Cerebellar nuclear complex (tissue), 1 donor: ENCODE measurements at regions not wholly inside any gene's neighbourhood (a gene's known extent, or its start where the extent isn't known, plus 50 kb on each side); places are given as distances from the start of the nearest gene placed in this dataset.
"Not testable (repeated sequence)": the region's sequence is repeated elsewhere in the genome, so short reads cannot be mapped to it uniquely, and the experiment has no call there.

Source experiments
- DNase-seq, 2 experiments: peaks; one replicate each; lab custom pipeline; 2025; lab: John Stamatoyannopoulos, UW

- peak in 1 of 2 experiments; percentile 19 for DNase-seq
Observed at GRCh38 chr2:220687231-220687843, 884.8 kb downstream of the EPHA4 start.

- no peak for DNase-seq
Observed at GRCh38 chr2:220695397-220696279, 876.5 kb downstream of the EPHA4 start.

DNA sequence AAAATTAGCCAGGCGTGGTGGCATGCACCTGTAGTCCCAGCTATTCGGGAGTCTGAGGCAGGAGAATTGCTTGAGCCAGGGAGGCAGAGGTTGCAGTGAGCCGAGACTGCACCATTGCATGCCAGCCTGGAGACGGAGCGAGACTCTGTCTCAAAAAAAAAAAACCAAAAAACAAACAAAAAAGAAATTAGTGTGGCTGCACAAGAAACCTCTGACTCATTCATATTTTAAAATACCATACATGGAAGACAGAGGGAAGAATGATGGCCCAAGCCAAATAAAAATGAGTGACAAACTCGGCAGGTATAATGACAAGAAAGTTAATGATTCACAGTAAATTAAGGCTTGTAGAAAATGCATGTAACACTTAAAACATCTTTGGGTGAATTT lies 875.8 kb downstream of the EPHA4 start:
- no peak for DNase-seq

DNA sequence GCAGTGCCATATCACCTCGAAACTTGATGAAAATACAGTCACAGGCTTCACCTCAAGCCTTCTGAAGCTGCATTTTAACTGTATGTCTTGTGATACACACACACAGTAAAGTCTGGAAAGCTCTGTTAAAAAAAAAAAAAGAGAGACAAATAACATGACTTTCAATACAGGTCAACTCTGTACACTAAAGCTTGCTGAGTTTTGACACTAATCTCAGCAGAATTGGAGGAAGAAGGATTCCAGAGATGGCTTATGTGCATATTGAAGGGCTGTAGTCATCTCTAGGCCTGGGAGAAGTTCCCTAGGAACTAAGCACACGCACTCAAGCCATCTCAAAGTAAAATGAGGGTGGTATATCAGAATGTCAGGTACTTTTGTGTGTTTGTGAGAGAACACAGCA lies 875.1 kb downstream of the EPHA4 start:
- no peak for DNase-seq

DNA sequence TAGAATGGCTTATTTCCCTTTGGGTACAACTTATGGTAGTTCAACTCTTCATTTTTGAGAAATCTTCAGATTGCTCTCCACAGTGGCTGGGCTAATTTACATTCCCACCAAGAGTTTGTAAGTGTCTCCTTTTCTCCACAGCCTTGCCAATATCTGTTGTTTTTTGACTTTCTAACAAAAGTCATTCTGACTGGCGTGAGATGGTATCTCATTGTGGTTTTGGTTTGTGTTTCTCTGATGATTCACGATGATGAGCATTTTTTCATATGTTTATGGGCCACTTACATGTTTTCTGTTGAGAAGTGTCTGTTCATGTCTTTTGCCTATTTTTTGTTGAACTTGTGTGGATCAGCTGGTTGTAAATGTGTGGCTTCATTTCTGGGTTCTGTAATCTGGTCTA lies 871.0 kb downstream of the EPHA4 start:
- DNase-seq: no peak

DNA sequence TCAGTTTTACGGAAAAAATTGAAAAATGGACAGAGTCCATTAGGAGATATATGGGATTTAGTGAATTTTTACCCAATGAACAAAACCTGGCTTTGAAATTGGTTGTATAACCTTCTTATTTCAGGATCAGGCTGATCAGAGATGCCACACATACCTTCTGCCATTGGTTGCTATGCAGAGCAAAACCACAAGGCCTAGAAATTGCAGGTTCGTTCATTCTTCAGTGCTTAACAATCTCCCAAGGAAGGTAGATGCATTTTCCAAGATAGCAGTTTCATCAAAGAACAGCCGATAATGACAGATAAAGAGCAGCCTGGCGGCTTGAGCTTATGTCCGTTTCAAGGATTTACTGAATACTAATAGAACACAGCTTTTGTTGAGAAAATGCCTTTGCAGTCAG lies 868.8 kb downstream of the EPHA4 start:
- no peak for DNase-seq

GRCh38 chr2:220704081-220704480 lies 868.0 kb downstream of the EPHA4 start:
- DNase-seq: no peak

DNA sequence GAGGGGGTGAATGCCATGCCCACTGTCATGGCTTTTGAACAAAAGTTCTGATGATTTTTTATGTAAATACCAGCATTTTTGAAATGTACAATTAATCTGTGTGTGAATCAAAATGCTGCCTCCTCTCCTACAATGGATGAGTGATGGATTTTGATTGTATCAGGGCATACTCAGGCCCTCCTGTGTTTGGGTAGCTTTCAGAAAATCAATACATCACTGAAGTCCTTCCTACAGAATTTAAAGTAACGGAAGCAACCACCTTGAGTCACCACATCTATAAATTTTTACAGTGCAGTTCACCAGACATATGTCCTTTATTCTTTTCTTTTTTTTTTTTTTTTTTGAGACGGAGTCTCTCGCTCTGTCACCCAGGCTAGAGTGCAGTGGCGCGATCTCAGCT lies 867.3 kb downstream of the EPHA4 start:
- DNase-seq: no peak

GRCh38 chr2:220705678-220706077 lies 866.4 kb downstream of the EPHA4 start:
- no peak for DNase-seq

DNA sequence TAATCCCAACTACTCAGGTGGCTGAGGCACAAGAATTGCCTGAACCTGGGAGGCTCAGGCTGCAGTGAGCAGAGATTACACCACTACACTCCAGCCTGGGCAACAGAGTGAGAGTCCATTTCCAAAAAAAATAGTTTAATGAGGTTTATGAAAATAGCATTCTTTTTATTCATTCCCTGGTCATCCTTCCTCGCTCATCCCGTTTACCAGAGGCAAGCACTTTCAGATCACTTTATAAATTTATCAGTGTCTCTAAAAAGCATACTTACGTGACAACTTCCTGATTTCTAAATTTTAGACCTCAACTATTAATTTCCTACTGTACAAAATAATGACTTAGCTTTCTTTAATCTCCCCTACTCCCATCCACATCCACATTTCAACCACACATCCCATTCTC lies 864.8 kb downstream of the EPHA4 start:
- DNase-seq: no peak

GRCh38 chr2:220708366-220708765 lies 863.7 kb downstream of the EPHA4 start:
- no peak for DNase-seq

GRCh38 chr2:220717283-220717682 lies 854.8 kb downstream of the EPHA4 start:
- no peak for DNase-seq

DNA sequence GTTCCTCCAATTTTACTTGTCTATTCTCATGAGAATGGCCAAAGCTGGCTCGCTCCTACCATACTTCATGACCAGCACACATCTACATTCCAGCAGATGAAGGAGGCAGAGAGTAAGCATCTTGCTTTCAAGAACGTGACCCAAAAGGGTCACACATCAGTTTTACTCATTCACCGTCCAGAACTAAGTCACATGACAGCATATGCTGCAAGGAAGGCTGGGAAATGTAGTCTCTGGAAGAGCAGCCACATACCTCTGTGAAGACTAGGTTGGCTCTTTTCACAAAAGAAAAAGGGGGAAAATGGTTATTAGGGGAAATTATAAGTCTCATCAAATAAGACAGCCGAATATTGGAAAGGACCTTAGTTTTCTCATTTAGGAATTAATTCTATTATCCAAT lies 835.3 kb downstream of the EPHA4 start:
- DNase-seq: no peak

GRCh38 chr2:220743203-220743602 lies 828.9 kb downstream of the EPHA4 start:
- DNase-seq: no peak

DNA sequence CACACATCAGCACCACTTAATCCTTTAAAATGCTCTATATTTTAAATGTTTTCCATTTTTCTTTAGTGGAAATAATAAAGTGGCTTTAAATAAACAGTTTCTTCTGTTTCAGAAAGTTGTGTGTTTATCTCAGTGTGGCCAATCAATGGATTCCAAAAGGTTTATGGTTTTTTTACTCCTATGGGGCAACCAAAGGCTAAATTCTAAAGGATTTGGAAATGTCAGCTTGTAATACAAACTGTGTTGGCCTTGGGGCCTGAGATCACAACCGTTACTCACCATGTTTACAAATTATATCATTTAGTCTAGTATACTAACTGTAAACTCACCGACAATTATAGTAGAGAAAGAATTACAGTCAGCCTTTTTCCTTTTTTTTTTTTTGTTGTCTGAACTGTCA lies 827.2 kb downstream of the EPHA4 start:
- DNase-seq: no peak

DNA sequence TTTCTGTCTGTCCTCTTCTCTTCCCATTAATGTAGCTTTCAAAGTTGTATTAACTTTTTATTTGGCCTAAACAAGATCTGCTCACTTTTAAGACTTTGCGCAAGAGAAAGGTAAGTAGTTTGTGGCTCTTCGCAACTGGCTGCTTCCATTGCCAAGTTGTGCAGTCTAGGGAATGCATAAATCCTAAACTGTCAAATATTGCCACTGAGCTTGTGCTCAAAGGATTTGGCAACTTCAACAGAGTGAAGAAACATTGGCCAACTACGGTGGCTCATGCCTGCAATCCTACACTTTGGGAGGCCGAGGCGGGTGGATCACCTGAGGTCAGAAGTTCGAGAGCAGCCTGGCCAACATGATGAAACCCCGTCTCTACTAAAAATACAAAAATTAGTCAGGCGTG lies 826.4 kb downstream of the EPHA4 start:
- no peak for DNase-seq

GRCh38 chr2:220747736-220748135 lies 824.4 kb downstream of the EPHA4 start:
- DNase-seq: no peak

- DNase-seq: no peak
Observed at GRCh38 chr2:220748875-220749479, 823.1 kb downstream of the EPHA4 start.

- DNase-seq: no peak
Observed at GRCh38 chr2:220753486-220753885, 818.6 kb downstream of the EPHA4 start.

DNA sequence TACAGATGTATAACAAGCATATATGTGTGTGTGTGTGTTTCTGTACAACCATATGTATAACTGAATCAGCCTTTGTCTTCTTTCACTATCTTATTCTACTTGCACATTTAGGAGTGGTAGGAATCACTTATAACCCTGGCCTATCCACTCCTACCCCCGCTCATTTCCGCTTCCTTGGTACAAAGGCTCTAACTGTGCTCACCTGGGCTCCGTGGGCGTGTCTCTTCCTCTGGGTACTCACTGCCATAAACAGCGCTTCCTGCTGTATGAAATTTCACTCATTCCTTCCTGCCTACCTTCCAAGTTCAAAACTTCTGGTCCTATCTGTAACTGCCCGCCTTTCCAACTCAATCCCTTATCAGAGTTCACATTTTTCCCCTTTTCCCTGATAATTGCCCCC lies 815.5 kb downstream of the EPHA4 start:
- DNase-seq: no peak

DNA sequence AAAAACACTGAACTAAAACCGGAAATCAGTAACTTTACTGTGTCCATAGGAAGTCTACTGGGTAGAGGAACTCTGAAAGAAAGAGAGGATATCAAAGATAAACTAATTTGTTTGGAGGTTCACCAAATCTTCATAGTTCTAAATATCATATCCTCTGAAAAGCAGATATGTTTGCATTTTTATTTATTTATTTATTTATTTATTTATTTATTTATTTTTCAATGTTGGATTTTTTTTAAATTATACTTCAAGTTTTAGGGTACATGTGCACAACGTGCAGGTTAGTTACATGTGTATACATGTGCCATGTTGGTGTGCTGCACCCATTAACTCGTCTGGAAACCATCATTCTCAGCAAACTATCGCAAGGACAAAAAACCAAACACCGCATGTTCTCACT lies 813.7 kb downstream of the EPHA4 start:
- not testable (repeated sequence) for DNase-seq

GRCh38 chr2:220764171-220764570 lies 807.9 kb downstream of the EPHA4 start:
- no peak for DNase-seq

DNA sequence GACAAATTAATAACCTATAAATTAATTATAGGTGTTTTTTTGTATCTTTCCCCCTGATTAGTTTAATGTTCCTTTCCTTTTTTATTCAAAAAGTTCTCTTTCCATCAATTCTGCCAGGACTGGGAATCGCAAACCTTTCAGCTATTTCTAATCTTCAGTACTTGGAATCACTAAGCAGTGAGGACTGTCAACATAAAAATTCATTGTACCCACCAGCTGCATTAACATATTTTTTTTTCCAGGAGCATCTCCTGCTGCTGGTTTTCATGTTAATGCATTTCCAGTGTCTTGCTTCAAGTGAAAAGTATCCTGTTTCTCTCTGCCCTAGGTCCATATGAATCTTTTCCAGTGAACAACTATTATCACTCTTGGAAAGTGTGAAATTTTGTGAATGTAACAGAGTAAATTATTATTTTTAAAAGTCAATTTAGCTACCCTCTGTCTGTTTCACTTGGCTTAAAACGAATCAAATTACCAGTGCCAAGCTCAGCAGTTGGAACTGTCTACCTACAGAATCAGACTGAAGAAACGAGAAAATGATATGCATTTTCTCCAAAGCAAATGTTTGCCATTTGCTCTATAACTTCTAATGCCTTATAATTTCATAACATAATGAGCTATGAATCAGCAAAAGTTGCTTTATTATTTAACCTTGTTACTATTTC lies 804.4 kb downstream of the EPHA4 start:
- no peak for DNase-seq
